Activated CD4-positive, alpha-beta T cell treated with anti-CD3 and anti-CD28 coated beads, Interleukin-2, amount 10 ng/mL, durations not matched to agents 24 days and 14 days (primary cell): ENCODE measurements at regions not wholly inside any gene's neighbourhood (a gene's known extent, or its start where the extent isn't known, plus 50 kb on each side); places are given as distances from the start of the nearest gene placed in this dataset.
A peak's percentile ranks its signal among the peaks of the same experiment; 100 is the strongest.
"Not testable (repeated sequence)": the region's sequence is repeated elsewhere in the genome, so short reads cannot be mapped to it uniquely, and the experiment has no call there.

Source experiments
- DNase-seq: peaks from one replicate; pipeline ENCODE4 v3.0.0; 2022
- H3K27ac Mint-ChIP-seq: one replicate; pipeline ENCODE4 v1.8.0; 2022; ENCODE audit warnings: mild to moderate bottlenecking, mixed read lengths
- H3K27me3 Mint-ChIP-seq: one replicate; pipeline ENCODE4 v1.8.0; 2022; ENCODE audit warnings: mixed read lengths
- H3K36me3 Mint-ChIP-seq: one replicate; pipeline ENCODE4 v1.8.0; 2022; ENCODE audit warnings: low read depth, mild to moderate bottlenecking, mixed read lengths
- H3K4me1 Mint-ChIP-seq: one replicate; pipeline ENCODE4 v1.8.0; 2021; ENCODE audit warnings: mixed read lengths
- H3K4me3 Mint-ChIP-seq: one replicate; pipeline ENCODE4 v1.8.0; 2022; ENCODE audit warnings: mild to moderate bottlenecking, moderate library complexity, mixed read lengths
- H3K9me3 Mint-ChIP-seq: one replicate; pipeline ENCODE4 v1.8.0; 2021; ENCODE audit warnings: mixed read lengths
- intact Hi-C: fragments of 100-400 bp; cut with micrococcal nuclease; formaldehyde crosslinking; loops from one replicate; pipeline ENCODE4 v1.15.1; 2023

GRCh38 chr1:176396604-176397395, 66.2 kb upstream of the PAPPA2 start:
- H3K27ac Mint-ChIP-seq, intact Hi-C loops: not testable (repeated sequence)

GRCh38 chr1:176391621-176392020, 71.4 kb upstream of the PAPPA2 start:
- Mint-ChIP-seq H3K9me3 (no peaks in the 10 kb centered on the region), H3K4me1 (no peaks in the 10 kb centered on the region), H3K36me3 (no peaks in the 10 kb centered on the region), H3K4me3 (no peak overlapping the region), H3K27me3 (no peaks in the 10 kb centered on the region), H3K27ac (no peak overlapping the region)
- intact Hi-C loops = no loop called here
- DNase-seq = no peak

More at GRCh38 chr1:176396604-176397395, 66.2 kb upstream of the PAPPA2 start:
- H3K36me3 Mint-ChIP-seq, DNase-seq, H3K27me3 Mint-ChIP-seq, H3K4me1 Mint-ChIP-seq, H3K9me3 Mint-ChIP-seq, H3K4me3 Mint-ChIP-seq: not testable (repeated sequence)

- H3K27ac Mint-ChIP-seq = no peak overlapping the region
- H3K27me3 Mint-ChIP-seq = no peaks in the 10 kb centered on the region
- H3K4me1 Mint-ChIP-seq = no peaks in the 10 kb centered on the region
- intact Hi-C loops = no loop called here
- no peak for DNase-seq
- H3K36me3 Mint-ChIP-seq = no peaks in the 10 kb centered on the region
- H3K4me3 Mint-ChIP-seq = no peak overlapping the region
- no peaks in the 10 kb centered on the region for H3K9me3 Mint-ChIP-seq
These were observed 78.1 kb upstream of the PAPPA2 start for GRCh38 chr1:176384841-176385240.

- no peak overlapping the region for H3K27ac Mint-ChIP-seq
- H3K9me3 Mint-ChIP-seq = no peaks in the 10 kb centered on the region
- intact Hi-C loops = no loop called here
- DNase-seq = no peak
- no peaks in the 10 kb centered on the region for H3K36me3 Mint-ChIP-seq
- H3K4me3 Mint-ChIP-seq = no peak overlapping the region
- H3K4me1 Mint-ChIP-seq = no peaks in the 10 kb centered on the region
- H3K27me3 Mint-ChIP-seq = no peaks in the 10 kb centered on the region
These were observed 80.8 kb upstream of the PAPPA2 start for GRCh38 chr1:176382163-176382562.

- no peak overlapping the region for H3K27ac Mint-ChIP-seq
- H3K27me3 Mint-ChIP-seq = no peaks in the 10 kb centered on the region
- H3K9me3 Mint-ChIP-seq = no peaks in the 10 kb centered on the region
- no peak for DNase-seq
- no peaks in the 10 kb centered on the region for H3K36me3 Mint-ChIP-seq
- H3K4me1 Mint-ChIP-seq = no peaks in the 10 kb centered on the region
- no peak overlapping the region for H3K4me3 Mint-ChIP-seq
- intact Hi-C loops = no loop called here
These were observed 83.2 kb upstream of the PAPPA2 start for GRCh38 chr1:176379626-176380339.

- H3K4me1 Mint-ChIP-seq = no peaks in the 10 kb centered on the region
- H3K36me3 Mint-ChIP-seq = no peaks in the 10 kb centered on the region
- DNase-seq = peak; percentile 86
- no peak overlapping the region for H3K27ac Mint-ChIP-seq
- H3K27me3 Mint-ChIP-seq = peaks cover 2% of the 10 kb centered on the region
- intact Hi-C loops = loop anchor here (1.0 to 2.0 kb wide), 2 partner anchors 316 to 506 kb away; no protein-coding TSS in a partner anchor
- no peak overlapping the region for H3K4me3 Mint-ChIP-seq
- H3K9me3 Mint-ChIP-seq = no peaks in the 10 kb centered on the region
These were observed 87.9 kb upstream of the PAPPA2 start for GRCh38 chr1:176374967-176375569.

- Mint-ChIP-seq H3K9me3 (peaks cover 7% of the 10 kb centered on the region), H3K27ac (no peak overlapping the region), H3K36me3 (no peaks in the 10 kb centered on the region), H3K4me3 (no peak overlapping the region), H3K4me1 (no peaks in the 10 kb centered on the region), H3K27me3 (no peaks in the 10 kb centered on the region)
- DNase-seq = no peak
- intact Hi-C loops = no loop called here
These were observed 98.6 kb upstream of the PAPPA2 start for GRCh38 chr1:176364236-176364905.

- H3K27ac Mint-ChIP-seq, H3K9me3 Mint-ChIP-seq, H3K4me3 Mint-ChIP-seq, DNase-seq, H3K4me1 Mint-ChIP-seq, intact Hi-C loops, H3K27me3 Mint-ChIP-seq, H3K36me3 Mint-ChIP-seq: not testable (repeated sequence)
These were observed 113.8 kb upstream of the PAPPA2 start for GRCh38 chr1:176349135-176349715.

GRCh38 chr1:176341656-176342055, 121.3 kb upstream of the PAPPA2 start:
- no peak overlapping the region for H3K27ac Mint-ChIP-seq
- no peak overlapping the region for H3K4me3 Mint-ChIP-seq
- H3K36me3 Mint-ChIP-seq = no peaks in the 10 kb centered on the region
- H3K27me3 Mint-ChIP-seq = no peaks in the 10 kb centered on the region
- DNase-seq = no peak
- no peaks in the 10 kb centered on the region for H3K4me1 Mint-ChIP-seq
- peaks cover 7% of the 10 kb centered on the region for H3K9me3 Mint-ChIP-seq
- intact Hi-C loops = no loop called here

GRCh38 chr1:176338877-176339276, 124.1 kb upstream of the PAPPA2 start:
- H3K4me1 Mint-ChIP-seq = no peaks in the 10 kb centered on the region
- no peak for DNase-seq
- H3K9me3 Mint-ChIP-seq = peaks cover 2% of the 10 kb centered on the region
- intact Hi-C loops = no loop called here
- H3K4me3 Mint-ChIP-seq = no peak overlapping the region
- no peaks in the 10 kb centered on the region for H3K36me3 Mint-ChIP-seq
- H3K27ac Mint-ChIP-seq = no peak overlapping the region
- no peaks in the 10 kb centered on the region for H3K27me3 Mint-ChIP-seq

- Mint-ChIP-seq H3K36me3 (no peaks in the 10 kb centered on the region), H3K27me3 (no peaks in the 10 kb centered on the region), H3K27ac (no peak overlapping the region), H3K9me3 (no peaks in the 10 kb centered on the region), H3K4me3 (no peak overlapping the region), H3K4me1 (no peaks in the 10 kb centered on the region)
- intact Hi-C loops = no loop called here
- DNase-seq = no peak
These were observed 123.7 kb upstream of the COP1 start for GRCh38 chr1:176330782-176331181.

- DNase-seq = no peak
- H3K4me3 Mint-ChIP-seq = no peak overlapping the region
- H3K27me3 Mint-ChIP-seq = no peaks in the 10 kb centered on the region
- H3K4me1 Mint-ChIP-seq = no peaks in the 10 kb centered on the region
- intact Hi-C loops = no loop called here
- H3K36me3 Mint-ChIP-seq = no peaks in the 10 kb centered on the region
- no peak overlapping the region for H3K27ac Mint-ChIP-seq
- H3K9me3 Mint-ChIP-seq = peaks cover 4% of the 10 kb centered on the region
These were observed 118.6 kb upstream of the COP1 start for GRCh38 chr1:176325664-176326063.

- H3K4me3 Mint-ChIP-seq = no peak overlapping the region
- no peaks in the 10 kb centered on the region for H3K27me3 Mint-ChIP-seq
- H3K9me3 Mint-ChIP-seq = peaks cover 4% of the 10 kb centered on the region
- no peak for DNase-seq
- H3K4me1 Mint-ChIP-seq = no peaks in the 10 kb centered on the region
- no peaks in the 10 kb centered on the region for H3K36me3 Mint-ChIP-seq
- H3K27ac Mint-ChIP-seq = no peak overlapping the region
- intact Hi-C loops = no loop called here
These were observed 116.4 kb upstream of the COP1 start for GRCh38 chr1:176323472-176323871.
